GM18873 (cell line): ENCODE measurements at regions not wholly inside any gene's neighbourhood (a gene's known extent, or its start where the extent isn't known, plus 50 kb on each side); places are given as distances from the start of the nearest gene placed in this dataset.
"Not testable (repeated sequence)": the region's sequence is repeated elsewhere in the genome, so short reads cannot be mapped to it uniquely, and the experiment has no call there.

Experiments
- ATAC-seq: cut with Tn5 transposase; IDR thresholded peaks from one replicate; pipeline ENCODE4 v1.9.1; 2021; ENCODE audit warnings: mild to moderate bottlenecking, moderate library complexity, moderate number of reproducible peaks; ENCODE audit not compliant: unreplicated experiment, low FRiP score

GRCh38 chr6:4725136-4725760 is 51.0 kb upstream of the CDYL start:
- ATAC-seq, result not testable (repeated sequence)

GRCh38 chr6:4724727-4725126 is 51.5 kb upstream of the CDYL start:
- not testable (repeated sequence) for ATAC-seq

GRCh38 chr6:4723383-4723782 is 52.8 kb upstream of the CDYL start:
- ATAC-seq, result no peak

- ATAC-seq, result not testable (repeated sequence)
Measured at GRCh38 chr6:4721368-4721767, 54.8 kb upstream of the CDYL start.

- no peak for ATAC-seq
Measured at GRCh38 chr6:4719491-4719890, 56.7 kb upstream of the CDYL start.

GRCh38 chr6:4717856-4718255 is 58.3 kb upstream of the CDYL start:
- ATAC-seq, result no peak

GRCh38 chr6:4717124-4717523 is 59.1 kb upstream of the CDYL start:
- ATAC-seq, result no peak

GRCh38 chr6:4714961-4715501 is 61.2 kb upstream of the CDYL start:
- ATAC-seq, result no peak

- no peak for ATAC-seq
Measured at GRCh38 chr6:4712291-4712690, 63.9 kb upstream of the CDYL start.

GRCh38 chr6:4707011-4707410 is 69.2 kb upstream of the CDYL start:
- no peak for ATAC-seq

- no peak for ATAC-seq
Measured at GRCh38 chr6:4705809-4706208, 70.4 kb upstream of the CDYL start.

GRCh38 chr6:4703382-4703781 is 72.8 kb upstream of the CDYL start:
- ATAC-seq, result no peak

GRCh38 chr6:4698901-4699659 is 77.1 kb upstream of the CDYL start:
- ATAC-seq, result no peak

GRCh38 chr6:4693173-4693970 is 82.8 kb upstream of the CDYL start:
- ATAC-seq, result no peak

GRCh38 chr6:4692664-4693063 is 83.5 kb upstream of the CDYL start:
- no peak for ATAC-seq

- ATAC-seq, result no peak
Measured at GRCh38 chr6:4687989-4688947, 87.9 kb upstream of the CDYL start.

GRCh38 chr6:4687656-4687988 is 88.6 kb upstream of the CDYL start:
- no peak for ATAC-seq

GRCh38 chr6:4682431-4683097 is 93.6 kb upstream of the CDYL start:
- no peak for ATAC-seq

GRCh38 chr6:4678506-4679300 is 97.5 kb upstream of the CDYL start:
- no peak for ATAC-seq
